WI38 (cell line): ENCODE measurements at regions not wholly inside any gene's neighbourhood (a gene's known extent, or its start where the extent isn't known, plus 50 kb on each side); places are given as distances from the start of the nearest gene placed in this dataset.

ENCODE experiments used
- H3K4me3 ChIP-seq: 2 replicates; pipeline ENCODE4 v1.5.1; 2011; ENCODE audit warnings: low read depth, mild to moderate bottlenecking, control low read depth, low read length
- CTCF ChIP-seq: IDR thresholded peaks from 2 replicates; pipeline ENCODE4 v1.5.1; 2012; ENCODE audit warnings: low read depth, mild to moderate bottlenecking, control low read depth, low read length

- TF ChIP-seq CTCF, result no peak
- no peak overlapping the region for H3K4me3 ChIP-seq
These were observed 178.7 kb downstream of the CEMIP2 start for GRCh38 chr9:71589612-71590011.

GRCh38 chr9:71587576-71588362 lies 180.5 kb downstream of the CEMIP2 start:
- TF ChIP-seq CTCF, result no peak
- no peak overlapping the region for H3K4me3 ChIP-seq

GRCh38 chr9:71583792-71584191 lies 184.5 kb downstream of the CEMIP2 start:
- no peak overlapping the region for H3K4me3 ChIP-seq
- TF ChIP-seq CTCF, result no peak

- no peak overlapping the region for H3K4me3 ChIP-seq
- TF ChIP-seq CTCF, result no peak
These were observed 186.0 kb downstream of the CEMIP2 start for GRCh38 chr9:71582347-71582746.

GRCh38 chr9:71581101-71581500 lies 187.2 kb downstream of the CEMIP2 start:
- no peak overlapping the region for H3K4me3 ChIP-seq
- no peak for TF ChIP-seq CTCF

- no peak for TF ChIP-seq CTCF
- H3K4me3 ChIP-seq, result no peak overlapping the region
These were observed 197.1 kb downstream of the CEMIP2 start for GRCh38 chr9:71571186-71571585.

- no peak overlapping the region for H3K4me3 ChIP-seq
- no peak for TF ChIP-seq CTCF
These were observed 200.4 kb downstream of the CEMIP2 start for GRCh38 chr9:71567890-71568289.
